Esophagus muscularis mucosa (tissue), 3 donors: ENCODE measurements at regions not wholly inside any gene's neighbourhood (a gene's known extent, or its start where the extent isn't known, plus 50 kb on each side); places are given as distances from the start of the nearest gene placed in this dataset.

Experiments
- CTCF ChIP-seq, 3 experiments: fragments of 200-600 bp in 2 of 3; fragments of 450-650 bp in 1 of 3; sonication (generic) in 2 of 3; IDR thresholded peaks; one replicate each; pipeline ENCODE4 v1.5.1; 2017 to 2019; ENCODE audit warnings: antibody characterized with exemption in 3 of 3, mild to moderate bottlenecking in 2 of 3, moderate library complexity in 1 of 3
- POLR2A ChIP-seq: fragments of 450-650 bp; IDR thresholded peaks from one replicate; pipeline ENCODE4 v1.6.1; 2017; ENCODE audit warnings: antibody characterized with exemption, moderate library complexity, mild to moderate bottlenecking, low read depth

GRCh38 chr20:18984238-18985200 lies 170.9 kb downstream of the SCP2D1 start:
- TF ChIP-seq POLR2A: no peak
- no peak for TF ChIP-seq CTCF (IDR thresholded peaks at IDR 0.05)
